GM18873 (cell line): ENCODE measurements at regions not wholly inside any gene's neighbourhood (a gene's known extent, or its start where the extent isn't known, plus 50 kb on each side); places are given as distances from the start of the nearest gene placed in this dataset.

Experiments
- ATAC-seq: cut with Tn5 transposase; IDR thresholded peaks from one replicate; pipeline ENCODE4 v1.9.1; 2021; ENCODE audit warnings: mild to moderate bottlenecking, moderate library complexity, moderate number of reproducible peaks; ENCODE audit not compliant: unreplicated experiment, low FRiP score

DNA sequence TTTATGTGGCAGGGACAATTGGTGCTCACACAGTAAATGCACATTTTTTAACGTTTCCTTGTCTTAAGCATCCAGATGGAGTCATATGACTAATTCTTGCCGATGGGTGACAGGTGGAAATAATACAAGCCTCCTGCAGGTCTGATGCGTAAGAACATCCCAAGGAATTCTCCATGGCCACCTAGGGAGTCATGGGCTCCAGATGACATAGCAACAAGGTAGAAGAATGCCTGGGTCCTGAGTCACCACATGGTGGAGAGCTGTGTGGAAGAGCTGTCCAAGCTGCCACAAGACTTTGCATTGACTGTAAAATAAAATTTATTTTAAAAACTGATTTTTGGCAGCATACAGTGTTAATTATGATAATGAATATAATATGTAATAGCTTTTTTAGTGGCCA, 77.0 kb upstream of the MAP3K7 start:
- ATAC-seq: no peak

DNA sequence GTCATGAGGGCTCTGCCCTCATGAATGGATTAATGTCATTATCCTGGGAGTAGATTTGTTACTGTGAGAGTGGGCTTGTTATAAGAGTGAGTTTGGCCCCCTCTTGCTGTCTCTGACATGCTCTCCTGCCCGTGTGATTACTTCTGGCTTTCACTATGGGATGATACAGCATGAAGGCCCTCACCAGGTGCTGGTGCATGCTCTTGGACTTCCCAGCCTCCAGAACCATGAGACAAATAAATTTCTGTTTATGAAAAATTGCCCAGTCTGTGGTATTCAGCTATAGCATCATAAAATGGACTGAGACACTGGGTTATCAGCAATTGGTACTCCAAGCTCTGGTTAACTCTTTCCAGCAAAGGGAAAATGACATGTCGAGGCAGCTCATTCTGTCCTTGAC, 76.2 kb upstream of the MAP3K7 start:
- no peak for ATAC-seq

DNA sequence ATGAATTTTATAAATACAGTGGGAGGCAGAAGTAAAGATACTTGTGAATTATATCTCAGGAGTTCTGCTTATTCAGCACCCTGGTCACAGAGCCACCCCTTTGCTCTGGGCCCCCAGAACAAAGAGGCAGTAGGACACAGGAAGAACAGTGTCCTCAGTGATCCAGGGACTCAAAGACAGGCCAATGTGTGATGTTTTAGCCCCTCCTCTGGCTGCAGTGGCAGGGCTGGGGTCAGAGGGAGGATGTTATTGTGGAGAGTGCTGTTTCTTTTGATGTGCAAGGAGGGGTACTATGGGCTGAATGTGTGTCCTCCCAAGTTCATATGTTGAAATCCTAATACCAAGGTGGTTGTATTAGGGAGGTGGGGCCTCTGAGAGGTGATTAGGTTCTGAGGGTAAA, 74.1 kb upstream of the MAP3K7 start:
- ATAC-seq: no peak

DNA sequence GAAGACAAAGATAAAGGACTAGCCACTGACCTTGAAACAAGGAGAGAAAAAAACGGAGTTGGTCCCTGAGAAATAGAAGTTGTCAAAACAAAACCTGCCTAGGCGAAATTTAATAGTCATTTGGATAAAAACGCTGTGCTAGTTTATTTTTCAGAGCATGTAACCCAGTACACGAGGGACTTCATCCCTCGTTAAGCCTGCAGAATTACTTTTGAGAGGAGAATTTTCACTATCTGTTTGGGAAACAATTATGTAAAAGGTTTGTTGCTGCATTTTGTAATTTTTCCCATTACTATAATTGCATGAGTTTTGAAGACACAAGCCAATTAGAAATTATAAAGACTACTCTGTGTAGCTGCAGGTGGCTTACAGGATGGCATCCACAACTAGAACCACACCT, 71.6 kb upstream of the MAP3K7 start:
- no peak for ATAC-seq

DNA sequence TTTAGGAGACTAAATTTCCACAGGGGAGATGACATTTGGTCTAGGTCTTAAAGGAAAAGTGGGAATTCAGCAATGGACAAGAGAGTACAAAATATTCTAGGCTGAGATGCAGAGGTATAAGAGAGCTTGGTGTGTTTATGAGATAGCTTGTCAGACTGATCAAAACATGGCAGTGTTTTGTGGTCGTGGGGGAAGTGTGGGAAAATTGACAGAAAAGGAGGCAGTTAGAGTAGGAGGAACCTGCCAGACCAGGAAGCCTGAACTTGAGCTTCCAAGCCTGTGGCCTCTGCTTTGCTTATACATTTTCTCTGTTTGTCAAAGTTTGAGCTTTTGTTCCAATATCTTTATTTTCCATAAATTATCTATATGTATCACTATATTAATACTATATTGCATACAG, 69.5 kb upstream of the MAP3K7 start:
- ATAC-seq: no peak

DNA sequence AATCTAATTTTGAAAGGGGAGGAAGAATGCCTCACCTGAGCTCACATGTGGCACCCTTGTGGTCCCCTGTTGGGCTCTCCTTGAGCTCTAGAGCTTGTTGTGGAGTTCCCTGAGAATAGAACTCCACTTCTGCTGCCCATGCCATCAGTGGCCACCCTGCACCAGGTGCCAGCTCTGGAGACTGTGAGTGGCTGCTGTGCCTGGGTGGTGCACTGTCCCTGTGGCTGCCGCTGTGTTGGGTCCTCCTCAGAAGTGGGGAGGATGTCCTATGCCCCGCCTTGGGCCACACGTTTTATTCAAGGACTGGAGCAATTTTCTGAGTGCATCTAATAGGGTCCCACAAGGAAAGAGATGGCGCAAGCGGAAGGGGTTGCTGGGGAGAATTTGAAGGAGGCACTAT, 67.9 kb upstream of the MAP3K7 start:
- ATAC-seq: no peak

DNA sequence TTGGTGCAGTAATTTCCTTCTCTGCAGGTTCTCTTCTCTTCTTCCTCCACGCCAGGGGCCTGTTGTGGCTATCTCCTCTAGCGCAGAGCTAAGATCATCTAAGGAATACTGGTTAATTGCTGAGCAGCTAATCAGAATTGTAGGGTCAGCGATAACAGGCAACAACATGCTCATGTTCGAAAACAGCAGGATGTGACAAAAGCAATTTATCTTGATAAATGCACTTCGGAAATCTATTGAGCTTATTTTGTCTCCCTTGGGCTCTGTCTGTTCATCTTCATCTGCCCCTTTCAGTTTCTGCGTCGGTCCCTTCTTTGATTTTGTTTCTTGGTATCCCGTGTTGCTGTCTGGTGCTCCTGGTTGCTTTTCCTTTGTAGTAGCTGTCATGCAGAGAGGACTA, 67.3 kb upstream of the MAP3K7 start:
- no peak for ATAC-seq

DNA sequence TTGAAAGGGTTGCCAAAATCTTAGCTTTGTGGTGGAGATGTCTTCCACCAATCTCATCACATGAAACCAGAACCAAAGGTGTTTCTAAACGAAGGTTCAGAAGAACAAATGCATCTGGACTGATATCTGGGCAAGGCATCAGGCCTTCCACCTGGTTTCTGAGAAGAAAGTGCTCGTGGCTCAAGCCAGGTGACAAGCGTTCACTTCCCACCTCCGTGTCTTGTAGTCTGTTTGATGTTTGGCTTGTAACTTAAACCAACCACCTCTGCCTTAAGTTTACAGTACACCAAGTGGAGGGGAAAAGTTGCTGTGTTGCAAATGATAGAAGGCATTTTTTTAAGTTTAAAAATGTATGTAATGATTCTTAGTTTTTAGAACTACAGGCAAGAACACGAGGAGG, 66.9 kb upstream of the MAP3K7 start:
- ATAC-seq: no peak

DNA sequence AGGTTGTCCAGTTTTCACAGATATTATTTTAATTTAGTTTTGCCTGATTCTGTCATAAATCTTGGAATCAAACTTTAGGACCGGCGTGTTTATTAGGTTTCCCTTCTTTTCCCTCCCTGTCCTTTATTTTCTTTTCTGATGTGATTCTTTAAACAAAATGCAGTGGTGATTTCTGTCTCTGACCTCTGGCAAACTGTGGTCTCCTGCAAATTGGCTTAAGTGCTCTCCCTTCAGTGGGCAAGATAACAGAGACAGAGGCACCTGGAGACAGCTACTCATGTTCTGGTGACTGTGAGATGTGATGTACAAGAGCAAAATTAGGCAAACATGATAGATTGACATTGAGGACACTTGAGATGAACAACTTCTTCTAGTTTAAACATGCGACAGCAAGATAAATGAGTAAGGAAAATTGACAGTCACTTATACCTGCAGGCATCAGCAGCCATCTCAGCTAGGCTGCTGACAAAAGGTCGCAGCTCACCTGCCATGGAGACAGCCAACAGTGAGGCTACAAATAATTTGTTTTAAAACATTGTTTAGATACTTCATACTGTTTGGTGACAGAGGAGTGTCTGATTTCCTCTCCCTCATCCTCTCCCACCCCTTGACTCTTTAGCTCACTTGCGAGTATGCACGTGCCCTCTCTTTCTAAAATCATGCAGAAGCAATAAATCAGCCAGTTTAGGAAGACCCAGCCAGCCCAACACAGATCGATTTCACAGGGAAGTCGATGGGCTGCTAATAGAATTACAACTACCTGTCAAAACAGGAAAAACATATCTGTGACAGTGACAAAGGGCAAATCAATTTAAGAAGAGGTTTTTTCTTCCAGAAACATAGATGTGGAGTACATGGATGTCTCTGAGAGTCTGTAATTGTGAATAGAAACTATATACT, 63.4 kb upstream of the MAP3K7 start:
- no peak for ATAC-seq

DNA sequence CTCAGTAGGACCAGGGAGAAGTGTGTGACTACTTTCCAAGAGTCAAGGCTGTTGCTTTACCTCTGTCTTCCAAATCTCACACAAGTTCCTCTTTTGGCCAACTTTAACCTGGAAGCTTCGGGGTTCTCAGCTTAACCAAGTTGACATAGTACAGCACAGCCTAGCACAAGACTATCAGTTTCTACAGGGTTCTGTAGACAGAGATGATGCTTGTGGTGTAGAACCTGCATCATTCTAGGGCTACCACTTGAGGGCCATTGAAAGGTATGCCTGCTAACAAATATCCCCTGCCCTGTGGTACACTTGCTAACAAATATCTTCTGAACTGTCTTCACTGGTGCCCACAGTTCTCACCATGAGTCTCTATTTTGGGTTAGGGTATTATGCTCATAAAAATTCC, 62.0 kb upstream of the MAP3K7 start:
- no peak for ATAC-seq

DNA sequence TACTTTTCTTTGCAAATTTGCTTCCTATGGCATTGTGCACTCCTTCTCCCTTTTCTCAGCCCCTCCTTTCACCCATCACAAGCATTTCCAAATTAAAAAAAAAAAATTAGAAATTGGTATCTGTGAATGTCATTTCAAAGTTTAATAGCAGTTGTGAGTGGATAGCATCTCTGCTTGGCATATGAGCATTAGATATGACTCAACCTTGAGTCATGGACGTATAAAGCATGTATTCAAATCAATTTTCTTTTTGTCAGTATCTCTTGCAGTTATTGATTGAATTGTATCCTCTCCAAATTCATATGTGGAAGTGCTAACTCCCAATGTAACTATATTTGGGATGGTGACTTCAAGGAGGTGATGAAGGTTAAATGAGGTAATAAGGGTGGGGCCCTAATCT, 60.1 kb upstream of the MAP3K7 start:
- ATAC-seq: no peak

DNA sequence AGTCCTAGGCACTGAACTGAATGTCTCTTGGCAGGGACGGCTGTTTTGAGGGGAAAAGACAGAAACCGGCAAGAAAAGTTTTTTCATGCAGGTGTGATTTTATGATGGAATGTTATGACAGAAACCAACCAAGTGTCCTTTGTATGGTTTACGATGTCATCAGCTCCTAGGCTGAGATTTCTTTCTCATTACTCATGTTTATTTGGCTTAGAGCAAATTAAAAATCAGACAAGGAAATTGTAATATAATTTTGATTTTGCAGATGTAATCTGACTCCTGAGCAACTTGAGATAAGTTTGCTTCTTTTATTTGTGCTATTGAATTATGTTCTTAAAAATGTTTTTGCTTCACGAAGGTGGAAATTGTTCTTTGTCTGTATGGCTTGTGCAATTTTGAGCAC, 58.8 kb upstream of the MAP3K7 start:
- no peak for ATAC-seq

DNA sequence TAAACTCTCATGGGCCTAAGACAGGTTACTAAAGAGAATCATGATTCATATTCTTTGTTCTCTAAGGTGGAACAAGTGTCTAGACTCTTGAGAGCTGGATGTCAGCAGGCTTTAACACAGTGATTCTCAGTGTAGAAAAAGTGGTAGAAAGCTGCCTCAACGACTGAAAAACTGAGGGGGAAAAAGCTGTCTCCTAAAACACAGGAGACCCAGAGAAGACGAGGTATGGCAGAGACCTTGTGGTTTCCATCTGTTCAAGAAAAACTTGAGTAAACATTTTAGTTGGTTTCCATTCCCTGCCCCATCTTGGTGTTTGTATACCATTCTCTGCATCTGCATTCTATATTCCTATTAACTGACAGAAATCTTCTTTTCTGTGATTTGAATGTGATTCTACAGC, 57.6 kb upstream of the MAP3K7 start:
- ATAC-seq: no peak

DNA sequence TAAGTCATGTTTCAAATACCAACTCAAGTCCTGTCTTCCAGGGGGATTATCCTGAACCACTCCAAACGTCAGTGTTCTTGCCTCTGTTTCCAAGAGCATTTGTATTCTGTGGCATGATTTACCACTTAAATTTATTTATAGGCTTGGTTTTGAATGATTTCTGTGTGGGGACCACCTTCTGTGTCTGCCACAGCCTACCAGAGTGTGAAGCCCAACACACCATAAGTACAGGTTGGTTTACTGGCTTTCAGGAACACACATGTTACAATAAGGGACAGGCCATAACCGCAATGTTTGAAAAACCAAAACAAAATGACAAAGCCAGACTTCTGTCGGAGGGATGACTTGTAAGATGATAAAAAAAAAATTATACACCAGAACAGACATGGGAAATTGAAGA, 56.5 kb upstream of the MAP3K7 start:
- ATAC-seq: no peak

DNA sequence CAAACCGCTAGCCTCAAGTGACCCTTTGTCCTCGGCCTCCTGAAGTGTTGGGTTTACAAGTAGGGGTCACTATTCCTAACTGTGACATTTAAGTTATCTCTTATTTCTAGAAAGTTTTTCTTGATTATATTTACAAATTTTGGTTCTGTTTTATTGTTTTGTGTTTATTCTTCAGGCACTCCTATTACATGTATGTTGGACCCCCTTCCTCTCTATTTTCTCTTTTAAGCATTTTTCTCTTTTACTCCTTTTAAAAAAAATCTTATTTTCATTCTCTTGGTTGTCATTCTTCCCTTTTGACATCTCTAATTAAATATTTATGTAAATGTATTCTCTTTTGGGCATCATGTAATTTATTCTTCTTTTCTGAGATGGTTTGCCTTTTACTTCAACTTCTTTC, 50.4 kb upstream of the MAP3K7 start:
- no peak for ATAC-seq
